SU-DHL-6 (cell line): ENCODE measurements at regions not wholly inside any gene's neighbourhood (a gene's known extent, or its start where the extent isn't known, plus 50 kb on each side); places are given as distances from the start of the nearest gene placed in this dataset.

Experiments used
- EZH2phosphoT487 ChIP-seq: fragments of 200-600 bp; sonication (generic), shearing (Covaris generic); conservative IDR thresholded peaks from 2 replicates; pipeline ENCODE4 v1.6.1; 2018; ENCODE audit warnings: mild to moderate bottlenecking, antibody characterized with exemption, low read length, moderate library complexity, mixed read lengths
- TF ChIP-seq, protein P1 (sequence below): fragments of 200-600 bp; sonication (generic); IDR thresholded peaks from one replicate; pipeline ENCODE4 v1.5.1; 2017; ENCODE audit warnings: antibody characterized with exemption, mild to moderate bottlenecking, low read length, moderate library complexity; ENCODE audit not compliant: insufficient read depth, poor library complexity, severe bottlenecking

- TF ChIP-seq, protein P1, sequence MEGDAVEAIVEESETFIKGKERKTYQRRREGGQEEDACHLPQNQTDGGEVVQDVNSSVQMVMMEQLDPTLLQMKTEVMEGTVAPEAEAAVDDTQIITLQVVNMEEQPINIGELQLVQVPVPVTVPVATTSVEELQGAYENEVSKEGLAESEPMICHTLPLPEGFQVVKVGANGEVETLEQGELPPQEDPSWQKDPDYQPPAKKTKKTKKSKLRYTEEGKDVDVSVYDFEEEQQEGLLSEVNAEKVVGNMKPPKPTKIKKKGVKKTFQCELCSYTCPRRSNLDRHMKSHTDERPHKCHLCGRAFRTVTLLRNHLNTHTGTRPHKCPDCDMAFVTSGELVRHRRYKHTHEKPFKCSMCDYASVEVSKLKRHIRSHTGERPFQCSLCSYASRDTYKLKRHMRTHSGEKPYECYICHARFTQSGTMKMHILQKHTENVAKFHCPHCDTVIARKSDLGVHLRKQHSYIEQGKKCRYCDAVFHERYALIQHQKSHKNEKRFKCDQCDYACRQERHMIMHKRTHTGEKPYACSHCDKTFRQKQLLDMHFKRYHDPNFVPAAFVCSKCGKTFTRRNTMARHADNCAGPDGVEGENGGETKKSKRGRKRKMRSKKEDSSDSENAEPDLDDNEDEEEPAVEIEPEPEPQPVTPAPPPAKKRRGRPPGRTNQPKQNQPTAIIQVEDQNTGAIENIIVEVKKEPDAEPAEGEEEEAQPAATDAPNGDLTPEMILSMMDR: no peak
- TF ChIP-seq EZH2phosphoT487: no peak
These were observed 265.1 kb upstream of the FBXL7 start for GRCh38 chr5:15234911-15235310.
